Mucosa of descending colon (tissue), 3 donors: ENCODE measurements at regions not wholly inside any gene's neighbourhood (a gene's known extent, or its start where the extent isn't known, plus 50 kb on each side); places are given as distances from the start of the nearest gene placed in this dataset.
A peak's percentile ranks its signal among the peaks of the same experiment; 100 is the strongest.

ENCODE experiments used
- ATAC-seq: fragments of 200-7000 bp; cut with Tn5 transposase; one replicate; pipeline ENCODE4 v1.9.1; 2020; ENCODE audit warnings: mild to moderate bottlenecking, moderate library complexity
- DNase-seq, 3 donors: peaks; one replicate each; pipeline ENCODE4 v3.0.0-alpha.2; 2020
- H3K36me3 ChIP-seq: fragments of 200-600 bp; one replicate; pipeline ENCODE4 v1.8.0; 2021; ENCODE audit warnings: low read depth, mild to moderate bottlenecking
- H3K4me1 ChIP-seq: fragments of 200-600 bp; one replicate; pipeline ENCODE4 v1.8.0; 2021; ENCODE audit warnings: low read depth, mild to moderate bottlenecking
- H3K4me3 ChIP-seq: fragments of 200-600 bp; one replicate; pipeline ENCODE4 v1.8.0; 2021; ENCODE audit warnings: mild to moderate bottlenecking
- H3K9me3 ChIP-seq: fragments of 200-600 bp; one replicate; pipeline ENCODE4 v1.8.0; 2021; ENCODE audit warnings: mild to moderate bottlenecking
- CTCF ChIP-seq: fragments of 200-600 bp; IDR thresholded peaks from one replicate; pipeline ENCODE4 v1.8.0; 2022; ENCODE audit warnings: antibody characterized with exemption, mild to moderate bottlenecking
- intact Hi-C, 2 donors: fragments of 100-400 bp; cut with DNase I in 1 of 2; cut with micrococcal nuclease in 1 of 2; formaldehyde crosslinking; loops; one replicate each; pipeline versions ENCODE4 v1.11.0 to v1.11.1; 2022; cut with DNase I, micrococcal nuclease
- donor health status: DM: no; HTN: no; CAD: no; lungs with moderate emphysema.
- donor health status: DM: no; HTN: no; CAD: no.
- donor health status: DM: no; HTN: yes; CAD: no.

- ATAC-seq = peak; percentile 61
- no peak for TF ChIP-seq CTCF
- H3K9me3 ChIP-seq = no peaks in the 10 kb centered on the region
- no peak overlapping the region for H3K4me3 ChIP-seq
- DNase-seq = peak in 1 of 3 donors; percentile 25
- intact Hi-C loops = loop anchor here (5.0 to 10.0 kb wide), 2 partner anchors 108 to 285 kb away; partner anchors contain the start of gene LGR4 (in 1 of the 2)
- H3K36me3 ChIP-seq = no peaks in the 10 kb centered on the region
- peaks cover 20% of the 10 kb centered on the region for H3K4me1 ChIP-seq
These were observed 146.6 kb downstream of the BBOX1 start for GRCh38 chr11:27187075-27187847.

GRCh38 chr11:27186580-27186979 lies 146.0 kb downstream of the BBOX1 start:
- intact Hi-C loops = loop anchor here (5.0 to 10.0 kb wide), 2 partner anchors 108 to 286 kb away; partner anchors contain the start of gene LGR4 (in 1 of the 2)
- DNase-seq (no peak), ATAC-seq (no peak)
- Histone ChIP-seq H3K9me3 (no peaks in the 10 kb centered on the region), H3K4me3 (no peak overlapping the region), H3K4me1 (peaks cover 20% of the 10 kb centered on the region), H3K36me3 (no peaks in the 10 kb centered on the region)
- TF ChIP-seq CTCF = no peak

DNA sequence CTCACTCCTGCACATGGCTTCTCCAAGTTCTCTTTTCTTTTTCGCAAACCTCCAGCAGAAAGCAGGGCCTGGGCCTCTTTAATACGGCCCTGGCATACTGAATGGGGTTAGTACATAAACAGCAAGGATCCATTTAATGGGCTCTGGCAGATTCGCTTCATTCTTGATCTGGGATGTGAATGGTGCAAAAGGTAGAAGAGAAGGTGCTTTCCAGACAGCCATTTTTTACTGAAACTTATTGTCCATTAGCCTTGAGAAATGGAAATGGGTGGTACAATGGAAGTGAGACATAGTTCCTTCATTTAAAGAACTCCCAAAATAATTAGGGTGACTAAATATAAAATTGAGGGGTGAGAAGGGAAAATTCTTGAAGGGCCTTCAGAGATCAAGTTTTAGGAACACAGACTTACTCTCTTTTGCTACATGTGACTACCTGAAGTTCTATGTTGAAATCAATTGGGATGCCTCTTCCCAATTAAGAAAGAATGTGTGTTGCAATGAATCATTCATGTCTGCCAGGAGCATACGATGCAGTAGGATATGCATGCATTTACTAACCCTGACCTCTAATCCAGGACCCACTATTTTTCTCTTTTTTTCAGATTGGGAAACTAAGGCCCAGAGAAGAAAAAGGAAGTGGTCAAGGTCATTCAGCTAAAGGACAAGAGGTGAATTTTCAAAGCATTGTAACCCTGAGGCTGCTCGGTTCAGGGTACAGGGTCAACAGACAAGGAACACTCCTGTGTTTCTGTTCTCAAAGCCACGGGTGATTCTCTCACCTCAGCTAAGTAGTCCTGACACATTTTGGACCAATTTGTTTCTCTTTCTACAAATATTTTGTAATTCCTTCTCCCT lies 144.1 kb downstream of the BBOX1 start:
- Histone ChIP-seq H3K36me3 (no peaks in the 10 kb centered on the region), H3K9me3 (no peaks in the 10 kb centered on the region), H3K4me1 (peaks cover 20% of the 10 kb centered on the region), H3K4me3 (no peak overlapping the region)
- DNase-seq (no peak), ATAC-seq (no peak)
- TF ChIP-seq CTCF = no peak
- intact Hi-C loops = loop anchor here (1.0 to 10.0 kb wide), 4 partner anchors 110 to 303 kb away; partner anchors contain the start of gene LGR4 (in 1 of the 2)

DNA sequence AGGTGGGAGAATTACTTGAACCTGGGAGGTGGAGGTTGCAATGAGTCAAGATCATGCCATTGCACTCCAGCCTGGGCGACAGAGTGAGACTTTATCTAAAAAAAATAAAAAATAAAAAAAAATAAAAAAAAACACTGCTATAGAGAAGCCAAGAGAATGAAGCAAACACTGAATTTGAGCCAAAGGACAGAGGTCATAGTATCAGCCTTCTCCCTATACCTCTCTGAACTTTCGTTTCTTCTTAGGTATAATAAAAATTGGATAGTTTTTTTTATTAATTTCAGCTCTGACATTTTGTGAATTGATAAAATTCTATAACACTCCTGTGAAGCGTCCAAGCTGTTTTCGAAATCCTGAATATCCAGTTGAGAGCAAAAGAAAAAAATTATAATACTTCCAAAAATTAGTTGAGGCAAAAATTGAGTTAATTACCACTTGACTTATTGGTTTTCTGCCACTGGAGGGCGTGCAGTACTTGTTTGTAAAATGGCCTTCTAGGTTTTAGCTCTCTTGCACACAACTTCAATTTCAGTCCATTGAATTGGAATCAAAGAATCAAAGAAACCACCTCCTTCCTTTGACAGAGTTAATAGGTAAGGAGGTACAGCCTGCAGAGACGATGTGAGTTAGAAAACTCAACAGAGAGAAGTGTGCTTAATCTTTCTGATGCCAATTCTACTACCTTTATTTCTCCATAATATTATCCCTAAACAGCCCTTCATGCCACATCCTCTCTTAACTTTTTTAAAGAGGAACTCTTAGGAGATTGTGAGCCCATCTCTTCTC lies 143.2 kb downstream of the BBOX1 start:
- Histone ChIP-seq H3K36me3 (no peaks in the 10 kb centered on the region), H3K4me3 (no peak overlapping the region), H3K9me3 (no peaks in the 10 kb centered on the region), H3K4me1 (peaks cover 16% of the 10 kb centered on the region)
- DNase-seq = peak in 1 of 3 donors; percentile 86
- TF ChIP-seq CTCF = peak; percentile 35
- intact Hi-C loops = loop anchor here (1.0 to 10.0 kb wide), 3 partner anchors 111 to 303 kb away; no protein-coding TSS in a partner anchor
- peak; percentile 54 for ATAC-seq

DNA sequence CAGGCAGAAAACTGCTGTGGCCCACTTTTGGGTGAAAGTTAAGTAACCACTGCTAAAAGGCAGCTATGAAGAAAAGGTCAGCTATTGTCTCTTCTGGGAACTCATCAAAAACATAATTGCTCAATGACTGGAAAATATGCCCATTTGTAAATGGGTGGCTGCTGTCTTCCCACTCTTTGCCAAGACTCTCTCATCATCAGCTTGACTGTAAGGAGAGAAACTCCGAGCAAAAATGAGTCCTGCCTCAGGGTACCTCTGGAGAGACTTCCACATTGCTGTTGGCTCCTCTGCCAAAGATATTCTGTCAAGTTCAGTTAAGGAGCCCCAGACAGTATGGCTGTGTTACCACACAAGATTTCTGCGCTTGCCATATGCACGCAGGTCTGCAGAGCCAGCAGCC lies 138.7 kb downstream of the BBOX1 start:
- no peak overlapping the region for H3K4me3 ChIP-seq
- no peaks in the 10 kb centered on the region for H3K36me3 ChIP-seq
- intact Hi-C loops = no loop called here
- H3K9me3 ChIP-seq = no peaks in the 10 kb centered on the region
- peaks cover 3% of the 10 kb centered on the region for H3K4me1 ChIP-seq
- DNase-seq (no peak), ATAC-seq (no peak)
- TF ChIP-seq CTCF = no peak
